ENCODE measurements at regions not wholly inside any gene's neighbourhood (a gene's known extent, or its start where the extent isn't known, plus 50 kb on each side); places are given as distances from the start of the nearest gene placed in this dataset.
"Not testable (repeated sequence)": the region's sequence is repeated elsewhere in the genome, so short reads cannot be mapped to it uniquely, and the experiment has no call there.

DNA sequence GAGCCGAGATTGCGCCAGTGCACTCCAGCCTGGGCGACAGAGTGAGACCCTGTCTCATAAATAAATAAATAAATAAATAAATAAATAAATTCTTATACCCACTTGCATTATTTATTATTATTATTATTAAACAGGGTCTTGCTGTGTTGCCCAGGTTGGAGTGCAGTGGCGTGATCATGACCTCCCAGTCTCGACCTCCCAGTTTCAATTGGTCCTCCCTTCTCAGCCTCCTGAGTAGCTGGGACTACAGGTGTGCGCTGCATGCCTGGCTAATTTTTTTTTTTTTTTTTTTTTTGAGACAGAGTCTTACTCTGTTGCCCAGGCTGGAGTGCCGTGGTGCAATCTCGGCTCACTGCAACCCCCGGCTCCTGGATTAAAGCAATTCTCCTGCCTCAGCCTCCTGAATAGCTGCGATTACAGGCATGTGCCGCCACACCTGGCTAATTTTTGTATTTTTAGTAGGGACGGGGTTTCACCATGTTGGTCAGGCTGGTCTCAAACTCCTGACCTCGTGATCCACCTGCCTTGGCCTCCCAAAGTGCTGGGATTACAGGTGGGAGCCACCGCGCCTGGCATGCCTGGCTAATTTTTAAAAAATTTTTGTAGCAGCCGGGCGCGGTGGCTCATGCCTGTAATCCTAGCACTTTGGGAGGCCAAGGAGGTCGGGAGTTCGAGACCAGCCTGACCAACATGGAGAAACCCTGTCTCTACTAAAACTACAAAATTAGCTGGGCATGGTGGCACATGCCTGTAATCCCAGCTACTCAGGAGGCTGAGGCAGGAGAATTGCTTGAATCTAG is 150.2 kb downstream of the SEC14L1 start:
- DNase-seq, result not testable (repeated sequence)

DNA sequence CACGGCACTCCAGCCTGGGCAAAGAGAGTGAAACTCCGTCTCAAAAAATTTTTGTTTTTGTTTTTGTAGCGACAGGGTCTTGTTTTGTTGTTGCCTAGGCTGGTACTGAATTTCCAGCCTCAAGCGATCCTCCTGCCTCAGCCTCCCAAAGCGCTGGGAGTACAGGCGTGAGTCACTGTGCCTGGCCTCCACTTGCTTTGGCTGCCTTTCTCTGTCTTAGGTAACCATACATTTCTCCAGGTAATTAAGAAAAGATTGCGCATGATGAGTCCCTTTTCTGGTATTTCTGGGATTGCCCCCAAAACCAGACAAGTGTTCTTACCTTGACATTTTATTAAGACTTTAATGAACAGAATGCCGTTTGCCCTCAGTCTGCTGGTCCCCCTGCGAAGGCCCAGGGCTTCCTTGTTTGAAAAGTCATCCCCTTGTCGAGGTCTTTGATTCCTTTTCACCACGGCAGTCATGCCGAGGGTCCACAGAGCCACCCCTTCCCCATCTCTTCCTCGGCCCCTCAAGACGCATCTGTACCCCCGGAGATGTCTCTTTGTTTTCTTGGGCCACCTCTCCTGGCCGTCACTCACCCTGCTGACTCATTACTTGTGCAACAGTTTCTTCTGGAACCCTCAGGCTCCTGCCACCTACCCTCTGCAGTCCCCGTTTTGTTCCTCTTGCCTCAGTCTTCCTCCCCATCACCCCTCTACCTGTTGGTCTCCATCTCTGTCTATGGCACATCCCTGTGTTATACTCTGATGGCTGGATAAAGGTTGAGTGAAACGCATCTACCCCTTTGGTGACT is 151.0 kb downstream of the SEC14L1 start:
- DNase-seq, result no peak

DNA sequence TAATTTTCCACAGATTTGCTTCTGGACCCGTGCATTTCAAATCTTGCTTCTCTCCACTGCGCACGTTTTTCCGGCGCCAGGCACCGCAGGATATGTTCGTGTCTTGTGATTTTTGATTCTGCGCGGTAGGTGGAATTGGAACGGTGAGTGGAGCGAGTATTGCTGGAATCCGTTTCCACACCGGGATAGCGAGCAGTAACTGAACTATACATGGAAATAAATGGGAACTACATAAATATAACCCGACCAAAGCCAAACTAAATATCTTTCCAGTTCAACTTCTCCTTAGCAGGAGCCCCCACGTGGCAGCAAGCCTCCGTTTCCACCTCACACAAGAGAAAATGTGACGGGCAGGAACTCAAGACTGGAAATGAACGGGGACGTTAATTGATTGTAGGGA is 154.0 kb downstream of the SEC14L1 start:
- DNase-seq, result no peak

DNA sequence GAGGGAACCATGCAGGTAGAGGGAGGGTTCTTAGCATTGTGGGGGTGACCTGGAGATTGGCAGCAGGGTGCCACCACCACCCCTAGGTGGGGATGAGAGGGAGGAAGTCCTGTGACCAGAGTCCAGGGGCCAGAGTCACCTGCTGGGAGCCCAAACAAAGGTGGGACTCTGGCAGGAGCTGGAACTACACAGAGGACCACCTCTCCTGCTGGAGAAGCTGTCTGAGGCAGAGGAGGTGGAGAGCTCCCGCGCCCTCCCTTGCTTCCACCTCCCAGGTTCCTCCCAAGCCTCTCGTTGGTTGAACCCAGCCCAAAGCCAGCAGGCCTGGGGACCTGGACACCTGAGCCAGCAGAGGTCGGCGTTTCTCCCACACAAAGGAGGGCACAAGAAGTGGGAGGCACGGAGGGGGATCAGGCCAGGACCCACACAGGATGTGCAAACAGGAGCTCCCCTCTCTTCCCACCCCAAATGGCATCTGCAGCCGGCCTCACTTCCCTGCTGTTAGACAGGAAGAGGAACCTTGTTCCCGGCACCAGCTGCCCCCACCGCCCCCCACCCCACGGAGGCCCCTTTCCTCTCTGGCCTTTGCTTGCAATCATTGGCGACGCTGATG is 154.6 kb downstream of the SEC14L1 start:
- DNase-seq, result no peak

DNA sequence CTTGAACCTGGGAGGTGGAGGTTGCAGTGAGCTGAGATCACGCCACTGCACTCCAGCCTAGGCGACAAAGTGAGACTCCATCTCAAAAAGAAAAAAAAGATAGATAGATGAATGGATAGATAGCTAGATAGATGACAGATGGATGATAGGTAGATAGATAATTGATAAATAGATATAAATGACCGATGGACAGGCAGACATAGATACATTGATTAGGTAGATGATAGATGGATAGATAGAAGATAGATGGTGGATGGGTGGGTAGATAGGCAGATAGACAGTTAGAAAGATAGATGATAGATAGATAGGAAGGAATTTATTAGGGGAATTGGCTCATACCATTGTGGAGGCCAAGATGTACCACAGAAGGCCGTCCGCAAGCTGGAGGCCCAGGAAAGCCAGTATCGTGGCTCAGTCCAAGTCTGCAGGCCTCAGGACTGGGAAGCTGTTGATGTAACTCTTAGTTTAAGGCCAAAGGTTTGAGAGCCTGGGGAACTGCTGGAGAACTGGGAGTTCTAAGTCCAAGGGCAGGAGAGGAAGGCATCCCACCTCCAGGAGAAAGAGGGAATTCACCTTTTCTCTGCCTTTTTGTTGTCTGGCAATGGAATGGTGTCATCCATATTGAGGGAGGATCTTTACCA is 156.1 kb downstream of the SEC14L1 start:
- DNase-seq, result no peak

DNA sequence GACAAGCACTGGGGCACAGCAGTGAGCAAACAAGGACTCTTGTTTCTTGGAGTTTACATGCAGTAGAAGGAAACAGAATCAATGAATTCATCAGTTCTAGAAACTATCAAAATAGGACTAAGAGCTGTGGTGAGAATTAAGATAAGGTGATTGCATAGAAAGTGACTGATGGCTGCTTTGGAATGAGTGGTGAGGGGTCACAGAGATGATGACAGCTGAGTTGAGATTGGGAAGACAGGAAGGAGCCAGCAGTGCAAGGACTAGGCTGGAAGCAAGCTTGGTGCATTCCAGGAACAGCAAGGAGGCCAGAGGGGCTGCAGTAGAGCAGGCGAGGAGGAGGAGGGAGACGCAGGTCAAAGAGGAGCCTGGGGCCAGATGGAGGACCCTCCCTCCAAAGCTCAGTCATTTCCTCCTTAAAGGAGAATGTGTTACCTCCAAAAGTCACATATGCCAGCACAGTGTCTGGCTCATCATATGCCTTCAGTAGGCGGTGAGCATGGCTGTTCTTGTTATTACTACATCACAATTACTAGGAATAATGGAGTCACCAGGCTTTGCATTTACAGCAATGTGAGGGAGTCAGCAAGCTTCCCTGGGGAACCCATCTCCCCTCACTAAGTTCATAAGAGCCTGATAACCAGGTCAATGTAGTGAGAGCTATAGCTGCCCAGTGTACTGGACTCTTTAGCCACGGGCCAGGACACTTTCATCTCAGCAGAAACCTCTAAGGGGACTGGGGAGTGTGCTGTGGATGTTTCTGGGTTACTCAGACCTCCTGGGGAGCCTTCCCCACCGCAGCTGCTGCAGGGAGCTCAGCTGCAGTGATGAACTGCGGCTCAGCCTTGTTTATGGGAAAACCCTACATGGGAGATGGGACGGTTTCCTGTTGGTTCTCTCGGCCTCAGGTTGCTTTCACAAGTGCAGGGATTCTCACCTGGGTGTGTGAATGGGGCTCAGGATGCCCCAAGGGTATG is 157.2 kb downstream of the SEC14L1 start:
- no peak for DNase-seq

DNA sequence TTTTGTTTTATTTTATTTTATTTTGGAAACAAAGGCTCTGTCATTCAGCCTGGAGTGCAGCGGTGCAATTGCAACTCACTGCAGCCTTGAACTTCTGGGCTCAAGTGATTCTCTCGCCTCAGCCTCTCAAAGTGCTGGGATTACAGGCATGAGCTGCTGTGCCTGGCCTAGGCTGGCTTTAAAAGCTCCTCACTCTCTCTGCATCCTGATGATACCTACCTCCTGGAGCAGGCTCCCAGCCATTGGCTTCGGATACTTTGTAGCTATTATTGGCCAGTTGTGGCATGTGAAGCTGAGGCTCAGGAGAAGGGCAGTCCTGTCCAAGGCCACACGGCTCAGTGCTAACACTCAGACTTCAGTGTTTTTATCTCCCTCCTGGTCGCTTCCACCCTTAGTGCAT is 158.0 kb downstream of the SEC14L1 start:
- DNase-seq, result no peak

DNA sequence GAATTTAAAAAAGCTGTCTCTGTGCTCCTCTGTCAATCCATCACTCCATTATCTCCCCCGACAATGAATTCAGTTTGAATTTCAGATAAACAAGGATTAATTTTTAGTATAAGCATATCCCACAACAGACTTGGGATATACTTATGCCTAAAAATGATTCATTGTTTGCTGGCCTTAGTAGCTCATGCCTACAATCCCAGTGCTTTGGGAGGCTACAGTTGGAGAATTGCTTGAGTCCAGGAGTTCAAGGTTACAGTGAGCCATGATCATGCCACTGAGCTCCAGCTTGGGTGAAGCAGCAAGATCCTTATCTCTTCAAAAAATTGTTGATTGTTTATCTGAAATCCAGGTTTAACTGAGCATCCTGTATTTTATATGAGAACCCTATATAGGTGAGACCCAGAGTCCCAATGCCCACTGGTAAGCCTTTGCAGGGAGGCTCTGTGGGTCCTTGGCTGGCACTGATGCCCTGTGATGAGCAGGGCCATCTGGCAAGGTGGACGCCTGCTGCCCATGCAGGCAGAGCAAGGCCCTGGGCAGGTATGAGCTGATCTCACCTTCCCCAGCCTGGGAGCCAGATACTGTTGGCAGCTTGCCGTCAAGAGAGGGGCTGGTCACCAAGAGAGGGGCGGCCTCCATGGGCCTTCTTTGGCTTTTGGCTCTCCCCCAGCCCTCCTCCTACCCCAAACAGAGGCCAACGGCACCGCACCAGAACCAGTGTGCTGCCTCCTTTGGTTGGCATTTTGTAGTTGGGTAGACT is 158.7 kb downstream of the SEC14L1 start:
- no peak for DNase-seq

DNA sequence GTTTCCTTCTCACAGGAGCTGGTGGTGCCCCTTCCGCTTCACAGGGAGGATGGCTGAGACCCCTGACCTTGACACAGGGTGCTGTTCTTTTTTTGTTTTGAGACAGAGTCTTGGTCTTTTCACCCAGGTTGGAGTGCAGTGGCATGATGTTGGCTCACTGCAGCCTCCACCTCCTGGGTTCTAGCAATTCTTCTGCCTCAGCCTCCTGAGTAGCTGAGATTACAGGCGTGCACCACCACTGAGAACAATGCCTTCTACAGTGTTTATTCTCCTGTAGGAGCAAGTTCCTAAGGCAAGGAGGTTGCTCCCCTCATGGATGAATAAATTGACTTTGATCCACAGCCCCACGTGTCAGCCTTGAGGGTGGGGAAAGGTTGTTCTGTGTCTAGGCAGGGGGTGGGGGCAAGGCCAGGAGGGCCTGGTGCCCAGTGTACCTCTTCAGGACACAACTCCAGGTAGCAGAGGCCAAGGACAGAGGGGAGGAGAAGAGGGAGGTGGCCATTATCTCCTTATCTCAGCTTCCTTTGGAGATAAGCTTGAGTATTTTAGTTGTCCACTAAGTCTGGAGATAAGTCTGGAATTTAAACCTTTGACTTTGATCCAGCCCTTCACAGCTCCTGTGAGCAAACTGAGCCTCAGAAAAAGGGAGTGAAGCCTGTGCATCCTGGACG is 159.4 kb downstream of the SEC14L1 start:
- DNase-seq, result no peak

DNA sequence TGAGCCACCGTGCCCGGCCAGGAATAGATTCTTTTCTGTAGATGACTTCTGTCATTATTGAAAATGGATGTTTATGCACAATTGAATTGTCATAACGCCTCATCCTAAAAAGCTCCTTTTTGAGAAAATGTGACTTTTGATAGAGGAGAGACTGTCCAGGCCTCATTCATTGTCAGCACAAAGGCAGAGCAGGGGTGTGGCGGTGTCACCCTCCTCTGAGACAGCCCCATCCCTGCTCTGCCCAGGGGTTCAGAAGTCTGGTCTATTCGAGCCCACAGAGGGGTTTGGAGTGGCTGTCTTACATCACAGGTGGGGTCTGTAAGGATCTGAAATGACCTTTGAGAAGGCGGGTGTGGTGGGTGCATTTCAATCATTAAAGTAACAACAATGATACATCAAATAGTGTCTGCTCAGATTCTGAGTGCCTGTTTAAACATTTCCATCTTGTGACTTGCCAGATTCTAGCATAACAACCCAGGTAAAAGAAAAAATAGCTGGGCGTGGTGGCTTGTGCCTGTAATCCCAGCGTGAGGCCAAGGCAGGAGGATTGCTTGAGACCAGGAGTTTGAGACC is 161.0 kb downstream of the SEC14L1 start:
- DNase-seq, result no peak

DNA sequence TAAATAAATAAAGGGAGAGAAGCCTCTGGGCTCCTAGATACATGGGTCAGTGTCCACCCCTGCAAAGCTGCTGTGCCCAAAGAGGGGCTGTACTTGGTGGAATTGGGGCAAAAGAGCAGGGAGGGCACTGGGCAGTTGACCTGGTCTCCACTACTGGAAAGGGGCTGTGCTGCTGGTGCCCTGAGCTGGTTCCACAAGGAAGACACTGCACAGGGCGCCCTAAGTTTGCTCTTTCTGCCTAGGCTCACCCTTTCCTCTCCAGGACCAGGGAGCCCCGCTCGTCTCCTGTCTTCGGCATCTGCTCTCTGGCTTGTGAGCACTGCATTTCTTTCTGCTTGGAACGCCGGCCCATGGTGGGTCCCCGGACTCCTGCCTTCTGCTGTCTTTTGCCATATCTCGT is 161.9 kb downstream of the SEC14L1 start:
- DNase-seq, result no peak

DNA sequence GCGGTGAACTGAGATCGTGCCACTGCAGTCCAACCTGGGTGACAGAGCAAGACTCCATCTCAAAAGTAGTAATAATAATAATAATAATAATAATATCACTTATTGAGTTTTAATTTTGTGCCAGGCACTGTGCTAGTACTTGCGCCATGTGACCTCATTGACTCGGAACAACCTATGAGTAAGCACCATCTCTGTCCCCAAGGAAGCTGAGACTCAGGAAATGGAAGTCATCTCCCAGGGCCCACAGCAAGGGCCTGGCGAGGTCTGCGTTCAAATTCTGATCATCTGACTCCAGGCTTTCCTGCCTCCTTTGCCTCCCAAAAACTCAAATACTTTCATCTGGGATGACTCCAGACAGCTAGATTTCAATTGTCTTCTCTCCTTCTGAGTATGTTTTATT is 162.9 kb downstream of the SEC14L1 start:
- no peak for DNase-seq

DNA sequence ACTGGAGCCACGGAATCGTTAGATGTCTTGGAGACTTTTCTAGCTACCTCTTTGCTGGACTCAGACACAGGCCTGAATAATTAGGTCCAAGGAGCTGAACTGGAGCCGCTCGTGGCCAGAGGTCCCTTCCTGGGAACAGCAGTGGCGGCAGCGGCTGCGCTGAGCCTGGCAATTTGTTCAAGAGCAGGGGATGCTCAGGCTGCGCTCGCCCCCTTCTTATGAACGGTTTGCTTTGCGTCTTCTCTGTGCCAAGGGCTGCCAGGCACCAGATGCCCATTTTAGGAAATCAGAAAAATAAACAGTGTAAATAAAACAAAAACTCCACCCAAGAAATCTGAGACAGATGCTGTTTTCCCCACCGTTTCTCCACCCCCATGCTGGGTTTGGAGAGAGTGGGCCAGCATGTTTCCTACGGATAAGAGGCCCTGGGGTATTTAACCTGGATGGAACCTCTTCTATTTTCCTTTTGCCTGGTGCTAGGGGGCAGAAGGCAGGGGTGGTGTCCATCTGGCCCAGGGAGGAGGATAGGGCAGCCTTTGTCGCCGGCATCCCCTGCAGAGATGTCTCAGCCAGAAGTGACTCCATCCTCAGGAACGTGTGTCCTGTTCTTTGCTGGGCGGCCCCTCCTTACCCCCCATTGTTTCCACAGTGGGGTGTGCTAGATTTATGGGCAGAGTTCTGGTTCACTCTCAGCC is 163.4 kb downstream of the SEC14L1 start:
- DNase-seq, result no peak

DNA sequence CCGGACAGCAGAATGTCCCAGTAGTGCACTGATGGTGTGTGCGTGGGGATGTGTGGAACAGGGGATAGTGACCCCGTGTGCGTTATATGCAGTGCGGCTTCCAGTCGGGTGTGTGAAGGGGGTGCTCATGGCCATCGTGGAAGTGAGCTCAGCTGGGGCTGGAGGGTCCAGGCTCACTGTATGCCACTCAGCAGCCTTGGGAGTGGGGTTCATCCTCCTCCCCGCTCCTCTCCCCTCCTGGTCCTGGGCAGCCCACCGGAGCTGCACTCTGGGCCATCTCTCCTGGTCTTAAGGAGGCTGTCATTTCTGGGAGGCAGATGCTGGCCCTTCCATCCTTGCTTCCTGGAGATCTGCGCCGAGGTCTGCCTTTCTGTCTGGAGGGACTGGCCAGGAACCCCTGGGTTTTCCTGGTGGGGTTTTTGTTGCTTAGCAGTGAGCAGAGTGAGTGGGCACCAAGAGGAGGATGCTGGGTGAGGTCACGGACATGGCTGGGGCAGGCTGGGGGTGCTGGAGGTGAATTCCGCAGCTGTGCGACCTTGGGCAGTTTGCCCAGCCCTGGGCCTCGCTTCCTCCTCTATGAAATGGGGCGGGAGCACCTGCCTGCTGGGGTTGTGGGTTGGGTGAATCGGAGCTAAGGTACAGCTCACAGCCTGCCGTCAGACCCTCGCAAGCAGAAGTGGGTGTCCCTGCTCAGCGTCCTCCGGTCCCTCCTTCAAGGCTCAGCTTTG is 164.1 kb downstream of the SEC14L1 start:
- no peak for DNase-seq

DNA sequence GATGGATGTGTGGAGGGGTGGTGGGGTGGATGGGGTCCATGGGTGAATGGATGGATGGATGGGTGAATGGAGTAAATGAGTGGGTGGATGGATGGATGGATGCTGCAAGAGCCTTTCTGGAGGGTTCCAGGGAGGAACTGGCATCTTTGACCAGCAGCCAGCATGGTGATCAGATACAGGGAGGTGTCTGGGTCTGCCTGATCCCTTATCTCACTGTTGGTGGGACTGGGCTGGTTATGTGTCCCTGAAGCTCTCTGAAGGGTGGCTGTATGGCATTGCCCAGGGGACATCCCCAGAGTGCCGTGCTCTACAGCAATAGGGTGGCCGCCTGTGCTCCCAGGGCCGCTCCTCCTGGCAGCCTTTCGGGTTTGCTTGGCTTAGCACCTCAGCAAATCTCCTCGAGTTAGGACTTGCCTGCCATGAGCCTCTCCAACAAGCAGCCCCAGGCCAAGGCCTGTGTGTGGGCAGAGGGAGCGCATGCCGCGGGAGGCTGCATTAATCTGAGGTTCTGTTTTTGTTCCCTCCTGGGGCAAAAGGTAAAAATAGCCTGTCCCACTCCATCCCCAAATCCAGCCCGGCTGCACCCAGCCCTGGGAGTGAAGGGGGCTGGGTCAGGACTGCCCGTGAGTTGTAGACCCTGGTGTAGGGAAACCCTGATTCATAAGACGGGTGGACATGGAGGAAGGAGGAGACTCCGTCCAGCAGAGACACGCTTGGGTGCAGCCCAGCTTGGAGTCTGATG is 165.4 kb downstream of the SEC14L1 start:
- no peak for DNase-seq

DNA sequence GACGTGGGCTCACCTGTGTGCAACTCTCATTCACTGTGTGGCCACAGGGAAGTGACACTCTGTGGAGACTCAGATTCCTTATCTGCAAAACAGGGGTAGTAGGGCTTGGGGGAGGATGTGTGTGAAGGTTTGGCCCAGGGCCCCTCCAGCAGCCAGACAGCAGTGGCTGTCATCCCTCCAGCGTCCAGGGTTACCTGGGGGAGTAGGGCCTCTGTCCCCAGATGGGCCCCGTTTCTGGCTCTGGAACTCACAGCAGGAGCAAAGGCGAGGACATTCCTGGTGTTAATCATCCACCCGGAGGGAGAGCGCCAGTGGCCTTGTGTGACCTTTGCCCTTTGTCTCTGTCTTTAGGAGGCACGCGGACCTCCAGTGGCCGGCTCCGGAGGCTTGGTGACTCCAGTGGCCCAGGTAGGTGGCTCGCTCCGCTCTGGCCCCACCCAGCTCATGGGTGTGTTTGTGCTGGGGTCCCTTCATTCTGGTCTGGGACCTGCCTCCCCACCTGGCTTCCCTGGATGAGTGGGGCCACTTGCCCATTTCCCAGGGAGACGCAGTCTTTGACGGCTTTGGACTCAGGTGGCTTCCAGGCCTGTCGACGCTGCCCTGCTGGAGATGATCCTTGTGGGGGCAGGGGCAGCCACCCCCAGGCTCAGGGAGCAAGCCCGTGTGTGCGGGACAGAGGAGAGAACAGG is 166.2 kb downstream of the SEC14L1 start:
- DNase-seq, result no peak

DNA sequence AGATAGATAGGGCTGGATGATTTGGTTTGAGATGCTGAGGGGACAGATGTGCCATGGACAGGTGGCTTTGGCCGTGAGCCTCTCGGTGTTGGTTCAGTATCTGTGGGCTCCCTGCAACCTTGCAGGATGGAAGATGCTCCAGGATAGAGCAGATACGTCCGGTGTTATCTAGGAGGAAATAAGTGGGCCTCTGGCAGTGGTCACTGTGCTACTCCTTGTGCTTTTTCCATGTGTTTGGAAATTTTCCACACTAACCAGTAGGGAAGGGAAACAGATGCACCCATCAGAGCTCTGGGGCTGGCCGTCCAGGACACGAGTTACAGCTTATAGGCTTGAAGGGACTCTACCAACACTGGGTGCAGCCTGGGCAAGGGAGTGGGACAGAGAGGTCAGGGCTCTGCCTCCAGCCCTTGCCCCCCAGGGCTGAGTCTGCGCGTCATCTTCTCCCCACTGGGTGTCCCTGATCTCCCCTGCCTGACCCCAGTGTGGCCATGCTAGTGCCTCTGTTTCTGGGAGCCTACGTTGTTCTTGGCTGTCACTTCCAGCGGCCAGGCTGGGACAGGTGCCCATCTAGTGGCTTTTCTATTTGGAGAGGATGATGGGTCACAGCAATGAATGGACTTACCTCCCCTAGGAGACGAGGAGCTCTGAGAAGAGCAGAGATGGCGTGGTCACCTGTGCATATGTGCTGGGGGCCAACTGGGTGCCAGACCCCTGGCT is 166.9 kb downstream of the SEC14L1 start:
- DNase-seq, result no peak

Measured in NCI-H146 (cell line).